HepG2 (cell line): ENCODE measurements at regions not wholly inside any gene's neighbourhood (a gene's known extent, or its start where the extent isn't known, plus 50 kb on each side); places are given as distances from the start of the nearest gene placed in this dataset.

ENCODE experiments used
- ATAC-seq: fragments of 200-7000 bp; cut with Tn5 transposase; 3 replicates; pipeline ENCODE4 v1.9.1; 2020; ENCODE audit warnings: mild to moderate bottlenecking, moderate library complexity
- BruUV-seq: library from RNA; stranded (reverse); fragments of 400-500 nt; replicated peaks from 2 replicates; lab custom pipeline; 2021; lab: Mats Ljungman, UMichigan
- CTCF ChIA-PET: fragments of 300-600 bp; formaldehyde crosslinking; extraction: SDS; loops from one replicate; lab custom pipeline; 2021; ENCODE audit warnings: low total read pairs, inconsistent platforms, low intra/inter-chr PET ratio; lab: Yijun Ruan, JAX
- POLR2A ChIA-PET: fragments of 350-600 bp; sonication (Branson Sonifier 250); formaldehyde crosslinking; loops from one replicate; lab custom pipeline; 2020; ENCODE audit warnings: antibody characterized with exemption, inconsistent platforms; lab: Yijun Ruan, JAX
- DNase-seq: peaks from one replicate; pipeline ENCODE4 v3.0.0-alpha.2; 2015; ENCODE audit warnings: low spot score
- FAIRE-seq: peaks from 3 replicates; lab custom pipeline; 2011; peaks lifted over from hg19 to GRCh38; lab: Jason Lieb, UNC
- H2AFZ ChIP-seq: one replicate; pipeline ENCODE4 v1.6.1; 2011; ENCODE audit warnings: low read length, inconsistent platforms
- H3K27ac ChIP-seq: fragments of 300-600 bp; 3 replicates; pipeline ENCODE4 v1.8.0; 2011; ENCODE audit warnings: mixed run types, mild to moderate bottlenecking, mixed read lengths, low read length, inconsistent platforms; ENCODE audit not compliant: insufficient read depth; ENCODE audit errors: extremely low read length
- H3K27me3 ChIP-seq, 2 experiments: fragments of 200-600 bp in 1 of 2; 2 replicates in 1 of 2; 3 replicates in 1 of 2; pipeline versions ENCODE4 v1.6.0 to v1.8.0; 2011; ENCODE audit warnings: low read length in 2 of 2, mild to moderate bottlenecking in 2 of 2, moderate library complexity in 2 of 2, inconsistent platforms in 1 of 2; ENCODE audit not compliant: insufficient read depth in 2 of 2, control insufficient read depth in 1 of 2
- H3K36me3 ChIP-seq, 2 experiments: fragments of 200-600 bp in 1 of 2; replicated peaks in 1 of 2; 2 replicates in 1 of 2; 3 replicates in 1 of 2; pipeline versions ENCODE4 v1.5.1 to v1.8.0; 2011; ENCODE audit warnings: low read length in 2 of 2, inconsistent platforms in 1 of 2; ENCODE audit not compliant: insufficient read depth in 2 of 2, control insufficient read depth in 1 of 2
- H3K4me1 ChIP-seq: 2 replicates; pipeline ENCODE4 v1.5.1; 2012; ENCODE audit warnings: low read length, inconsistent platforms; ENCODE audit not compliant: insufficient read depth
- H3K4me2 ChIP-seq: 2 replicates; pipeline ENCODE4 v1.6.0; 2011; ENCODE audit warnings: low read depth, low read length, inconsistent platforms
- H3K4me3 ChIP-seq, 3 experiments: fragments of 200-600 bp in 1 of 3; sonication (generic), shearing (Covaris generic) in 1 of 3; replicated peaks in 1 of 3; 2 replicates each; pipeline ENCODE4 v1.5.1; 2011 to 2016; ENCODE audit warnings: low read length in 3 of 3, inconsistent platforms in 2 of 3, low read depth in 2 of 3, mild to moderate bottlenecking in 2 of 3, control low read depth in 1 of 3, mixed read lengths in 1 of 3; ENCODE audit not compliant: insufficient read depth in 1 of 3
- H3K79me2 ChIP-seq: one replicate; pipeline ENCODE4 v1.6.1; 2011; ENCODE audit warnings: low read length, inconsistent platforms; ENCODE audit not compliant: insufficient read depth
- H3K9ac ChIP-seq: 2 replicates; pipeline ENCODE4 v1.6.0; 2011; ENCODE audit warnings: mild to moderate bottlenecking, low read depth, low read length, inconsistent platforms; ENCODE audit not compliant: insufficient read depth
- H3K9me3 ChIP-seq: 2 replicates; pipeline ENCODE4 v1.5.1; 2012; ENCODE audit warnings: mild to moderate bottlenecking, low read length
- H4K20me1 ChIP-seq: 2 replicates; pipeline ENCODE4 v1.6.0; 2011; ENCODE audit warnings: inconsistent platforms, mild to moderate bottlenecking, low read length, moderate library complexity; ENCODE audit not compliant: insufficient read depth
- DMAP1 ChIP-seq: IDR thresholded peaks from 2 replicates; pipeline ENCODE4 v1.6.1; 2016
- IRF1 ChIP-seq: sonication (generic); formaldehyde crosslinking; IDR thresholded peaks from 2 replicates; pipeline ENCODE4 v1.4.0; 2020; ENCODE audit warnings: low read depth, mild to moderate bottlenecking, missing genetic modification reagents
- KMT2B ChIP-seq: IDR thresholded peaks from 2 replicates; pipeline ENCODE4 v1.6.1; 2016; ENCODE audit warnings: missing genetic modification reagents, missing compliant biosample characterization
- RAD51 ChIP-seq: fragments of 450-650 bp; IDR thresholded peaks from 2 replicates; pipeline ENCODE4 v1.6.1; 2016; ENCODE audit warnings: borderline replicate concordance
- THAP8 ChIP-seq: sonication (generic); formaldehyde crosslinking; IDR thresholded peaks from 2 replicates; pipeline ENCODE4 v1.5.1; 2020; ENCODE audit warnings: missing genetic modification reagents, mild to moderate bottlenecking, borderline replicate concordance
- ZC3H13 ChIP-seq: sonication (generic); formaldehyde crosslinking; IDR thresholded peaks from 2 replicates; pipeline ENCODE4 v1.8.1; 2023; ENCODE audit warnings: mild to moderate bottlenecking, missing genetic modification reagents, moderate library complexity
- ZNF549 ChIP-seq: sonication (generic); formaldehyde crosslinking; IDR thresholded peaks from 2 replicates; pipeline ENCODE4 v1.5.0; 2020; ENCODE audit warnings: missing genetic modification reagents
- ZNF770 ChIP-seq: sonication (generic); formaldehyde crosslinking; IDR thresholded peaks from 2 replicates; pipeline ENCODE4 v1.5.0; 2020; ENCODE audit warnings: mild to moderate bottlenecking, missing genetic modification reagents
- ZUFSP ChIP-seq: sonication (generic); formaldehyde crosslinking; IDR thresholded peaks from 2 replicates; pipeline ENCODE4 v1.9.0; 2021; ENCODE audit warnings: missing genetic modification reagents, mild to moderate bottlenecking, borderline replicate concordance
- ZZZ3 ChIP-seq: sonication (generic); formaldehyde crosslinking; IDR thresholded peaks from 2 replicates; pipeline ENCODE4 v1.4.0; 2020; ENCODE audit warnings: missing genetic modification reagents, mild to moderate bottlenecking, borderline replicate concordance
- WGBS: methylation state at CpG from one replicate; pipeline ENCODE4 v1.1.6; 2017; ENCODE audit warnings: low lambda C conversion rate; 5-methylcytosine and 5-hydroxymethylcytosine counted together
- in situ Hi-C: cut with HindIII; loops from 2 replicates; pipeline ENCODE4 v1.10.0; 2017; ENCODE audit warnings: low pct_unique_long_range_greater_than_20kb; ENCODE audit not compliant: extremely low pct_ligation_motif_present
- intact Hi-C: fragments of 100-400 bp; cut with micrococcal nuclease; formaldehyde crosslinking; loops from one replicate; pipeline ENCODE4 v1.10.0; 2022; ENCODE audit not compliant: unreplicated experiment
- TF ChIP-seq, protein P1 (sequence below): sonication (generic); formaldehyde crosslinking; IDR thresholded peaks from 2 replicates; pipeline ENCODE4 v1.8.0; 2022; ENCODE audit warnings: mild to moderate bottlenecking, missing genetic modification reagents, borderline replicate concordance

DNA sequence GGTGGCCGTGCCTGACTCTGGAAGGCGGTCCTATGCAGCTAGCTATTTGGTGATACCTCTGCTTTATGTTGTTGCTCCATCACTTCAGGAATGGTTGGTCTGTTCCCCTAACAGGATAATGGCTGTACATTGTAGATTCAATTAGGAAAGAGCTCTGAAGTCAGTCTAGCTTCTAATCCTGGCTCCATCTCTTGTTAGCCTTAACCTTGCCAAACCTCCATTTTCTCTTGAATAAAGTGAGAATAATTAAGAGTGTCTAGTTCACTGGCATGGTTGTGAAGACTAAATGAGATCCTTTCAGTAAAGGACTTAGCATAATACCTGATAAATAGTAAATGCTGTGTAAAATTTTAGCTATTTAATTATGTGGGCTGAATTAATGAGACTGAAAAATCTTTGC lies 262.5 kb upstream of the ARHGAP20 start:
- Histone ChIP-seq H3K9ac (no peak overlapping the region), H4K20me1 (no peaks in the 10 kb centered on the region), H3K4me2 (no peak overlapping the region), H3K79me2 (no peaks in the 10 kb centered on the region), H3K27ac (no peak overlapping the region), H2AFZ (no peak overlapping the region), H3K9me3 (no peaks in the 10 kb centered on the region), H3K27me3 (no peaks in the 10 kb centered on the region; a peak in 1 of 5 replicates), H3K4me3 (no peak overlapping the region), H3K4me1 (no peaks in the 10 kb centered on the region), H3K36me3 (no peaks in the 10 kb centered on the region)
- no TSS peak for BruUV-seq
- FAIRE-seq: no peak
- intact Hi-C loops: no loop called here
- ChIA-PET CTCF (no interaction called here), POLR2A (no interaction called here)
- DNase-seq: no peak
- ATAC-seq: no peak
- in situ Hi-C loops: no loop called here
- TF ChIP-seq ZUFSP (CRISPR knock-in tag) (no peak), ZC3H13 (CRISPR knock-in tag) (no peak), ZNF549 (CRISPR knock-in tag) (no peak), DMAP1 (CRISPR knock-in tag) (no peak), THAP8 (CRISPR knock-in tag) (no peak), ZZZ3 (CRISPR knock-in tag) (no peak), KMT2B (CRISPR knock-in tag) (no peak), IRF1 (CRISPR knock-in tag) (no peak), ZNF770 (no peak), RAD51 (no peak)
- TF ChIP-seq, protein P1, sequence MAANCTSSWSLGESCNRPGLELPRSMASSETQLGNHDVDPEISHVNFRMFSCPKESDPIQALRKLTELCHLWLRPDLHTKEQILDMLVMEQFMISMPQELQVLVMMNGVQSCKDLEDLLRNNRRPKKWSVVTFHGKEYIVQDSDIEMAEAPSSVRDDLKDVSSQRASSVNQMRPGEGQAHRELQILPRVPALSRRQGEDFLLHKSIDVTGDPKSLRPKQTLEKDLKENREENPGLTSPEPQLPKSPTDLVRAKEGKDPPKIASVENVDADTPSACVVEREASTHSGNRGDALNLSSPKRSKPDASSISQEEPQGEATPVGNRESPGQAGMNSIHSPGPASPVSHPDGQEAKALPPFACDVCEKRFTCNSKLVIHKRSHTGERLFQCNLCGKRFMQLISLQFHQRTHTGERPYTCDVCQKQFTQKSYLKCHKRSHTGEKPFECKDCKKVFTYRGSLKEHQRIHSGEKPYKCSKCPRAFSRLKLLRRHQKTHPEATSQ (CRISPR knock-in tag): no peak
- 12% methylated on average over 2 of the region's 2 CpGs for WGBS
